HEK293T (cell line): ENCODE measurements at regions not wholly inside any gene's neighbourhood (a gene's known extent, or its start where the extent isn't known, plus 50 kb on each side); places are given as distances from the start of the nearest gene placed in this dataset.

ENCODE experiments used
- ELF4 ChIP-seq: fragments of 450-650 bp; IDR thresholded peaks from 2 replicates; pipeline ENCODE4 v1.6.1; 2017; ENCODE audit warnings: antibody characterized with exemption
- FOXK2 ChIP-seq: fragments of 450-650 bp; IDR thresholded peaks from 2 replicates; pipeline ENCODE4 v1.6.1; 2016; ENCODE audit warnings: mild to moderate bottlenecking
- FOXM1 ChIP-seq: fragments of 450-650 bp; IDR thresholded peaks from 2 replicates; pipeline ENCODE4 v1.6.1; 2017; ENCODE audit warnings: mild to moderate bottlenecking, borderline replicate concordance
- HDGF ChIP-seq: fragments of 450-650 bp; IDR thresholded peaks from 2 replicates; pipeline ENCODE4 v1.6.1; 2017; ENCODE audit warnings: antibody characterized with exemption, borderline replicate concordance
- LEF1 ChIP-seq: fragments of 450-650 bp; IDR thresholded peaks from 2 replicates; pipeline ENCODE4 v1.6.1; 2017; ENCODE audit warnings: mild to moderate bottlenecking, borderline replicate concordance
- NFRKB ChIP-seq: fragments of 450-650 bp; IDR thresholded peaks from 2 replicates; pipeline ENCODE4 v1.6.1; 2016; ENCODE audit warnings: mild to moderate bottlenecking, moderate library complexity
- SP1 ChIP-seq: fragments of 450-650 bp; IDR thresholded peaks from 2 replicates; pipeline ENCODE4 v1.6.1; 2017
- SUZ12 ChIP-seq: fragments of 450-650 bp; IDR thresholded peaks from 2 replicates; pipeline ENCODE4 v1.6.1; 2016; ENCODE audit warnings: mild to moderate bottlenecking
- TARDBP ChIP-seq: fragments of 450-650 bp; IDR thresholded peaks from 2 replicates; pipeline ENCODE4 v1.6.1; 2016
- ZNF384 ChIP-seq: fragments of 450-650 bp; IDR thresholded peaks from 2 replicates; pipeline ENCODE4 v1.6.1; 2016

GRCh38 chr6:120141601-120142000, 792.0 kb upstream of the MAN1A1 start:
- TF ChIP-seq NFRKB (no peak), ZNF384 (no peak), SP1 (no peak), TARDBP (no peak), SUZ12 (no peak), FOXM1 (no peak), ELF4 (no peak), LEF1 (no peak), FOXK2 (no peak), HDGF (no peak)
